ENCODE measurements at regions not wholly inside any gene's neighbourhood (a gene's known extent, or its start where the extent isn't known, plus 50 kb on each side); places are given as distances from the start of the nearest gene placed in this dataset.

- DNase-seq (ENCODE audit: low read depth in 2 of 2), result no peak
These were observed 238.5 kb upstream of the KCNMB2 start for GRCh38 chr3:178297740-178298139.

GRCh38 chr3:178300441-178300959 lies 235.7 kb upstream of the KCNMB2 start:
- no peak for DNase-seq (ENCODE audit: low read depth in 2 of 2)

DNA sequence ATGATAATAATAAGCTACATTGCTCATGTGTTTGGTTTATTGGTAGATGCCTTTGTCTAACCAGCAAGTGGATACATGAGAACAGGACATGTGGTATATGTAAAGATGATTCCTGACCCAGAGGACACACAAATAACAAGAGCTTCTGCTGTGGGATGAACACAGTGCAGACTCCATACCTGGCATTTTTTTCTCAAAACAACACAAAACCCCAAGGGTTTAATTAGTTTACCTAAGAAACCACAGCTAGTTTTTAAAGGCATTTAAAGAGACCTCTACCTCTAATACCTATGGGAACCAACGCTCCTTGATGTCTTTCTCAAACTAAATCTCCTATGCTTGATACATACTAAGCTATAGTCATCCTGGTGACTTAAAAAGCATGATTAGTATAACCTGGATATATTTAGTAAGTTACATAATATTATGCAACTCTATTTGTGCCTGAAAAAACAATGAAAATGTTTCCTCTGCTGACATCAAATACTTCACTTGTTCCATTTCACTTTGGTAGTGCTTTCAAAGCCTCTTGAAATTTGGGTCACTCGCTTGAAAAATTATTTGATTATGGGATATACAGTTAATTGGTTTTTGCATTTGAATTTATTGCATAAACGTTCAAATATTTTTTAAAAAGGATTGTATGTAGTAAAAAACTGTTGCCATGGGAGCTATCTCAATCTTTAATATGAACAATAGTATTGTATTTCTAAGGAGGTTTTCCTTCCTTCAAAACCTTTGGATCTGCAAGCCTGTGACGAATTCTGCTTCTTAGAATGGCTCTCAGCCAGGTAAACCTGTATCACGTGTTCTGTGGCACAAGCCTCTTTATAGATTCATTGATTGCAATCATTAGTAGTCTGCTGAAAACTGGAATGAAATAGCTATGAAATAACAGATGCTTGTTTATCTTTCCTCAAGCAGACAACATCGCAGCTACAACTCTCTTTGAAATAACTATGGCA lies 233.0 kb upstream of the KCNMB2 start:
- DNase-seq (ENCODE audit: low read depth in 2 of 2), result no peak

DNA sequence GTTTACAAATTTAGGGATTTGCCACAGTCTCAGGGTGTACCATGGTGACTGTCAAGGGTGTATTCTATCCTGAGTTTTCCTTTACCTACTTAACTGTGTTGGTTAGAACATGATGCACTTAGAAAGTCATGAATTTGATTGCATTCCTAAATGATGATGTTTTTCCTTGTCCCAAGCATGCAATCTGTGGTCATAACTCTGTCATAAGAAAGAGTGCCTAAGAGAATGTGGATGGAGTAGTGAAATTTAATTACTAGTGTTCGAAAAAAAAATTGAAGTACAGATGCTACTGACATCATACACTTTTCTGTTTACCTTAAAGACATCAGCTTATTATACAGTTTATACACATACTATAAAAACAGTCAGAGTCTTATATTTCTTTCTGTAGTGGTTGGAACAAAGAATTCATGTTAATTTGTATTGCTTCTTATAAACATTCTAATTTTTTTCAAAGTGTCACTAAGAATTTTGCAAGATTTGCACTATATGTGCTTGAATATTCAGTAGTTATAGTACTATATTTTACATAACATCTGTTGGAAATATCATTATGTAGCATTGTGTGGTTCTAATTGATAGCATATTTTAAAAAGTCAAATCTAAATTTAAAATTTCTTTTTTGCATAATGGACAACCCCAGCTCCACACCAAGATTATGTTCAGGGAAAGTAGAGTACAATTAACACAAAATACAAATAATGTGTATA lies 231.3 kb upstream of the KCNMB2 start:
- no peak for DNase-seq (ENCODE audit: low read depth in 2 of 2)

DNA sequence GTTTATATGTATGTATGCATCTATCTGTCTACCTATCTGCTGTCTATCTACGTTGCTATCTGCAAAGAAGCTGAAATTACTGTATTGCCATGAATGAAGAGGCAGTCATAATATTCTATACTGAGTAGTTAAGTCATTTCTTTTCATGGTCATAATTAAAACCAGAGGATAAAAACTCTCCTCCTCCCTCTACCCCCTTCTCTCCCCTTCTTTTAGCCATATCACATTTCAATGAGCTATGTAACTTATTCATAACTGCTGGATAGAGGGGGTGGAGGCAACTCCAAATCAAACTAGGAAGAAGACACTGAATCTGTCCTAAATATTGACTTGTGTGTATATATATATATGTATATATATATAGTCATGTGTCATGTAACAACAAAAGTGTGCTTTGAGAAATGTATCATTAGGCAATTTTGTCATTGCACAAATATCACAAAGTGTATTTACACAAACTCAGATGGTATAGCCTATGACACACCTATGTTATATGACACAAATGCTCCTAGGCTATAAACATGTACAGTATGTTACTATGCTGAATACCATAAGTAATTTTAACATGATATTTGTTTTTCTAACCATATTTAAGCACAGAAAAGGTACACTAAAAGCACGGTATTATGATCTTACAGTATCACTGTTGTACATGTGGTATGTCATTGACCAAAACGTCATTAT lies 229.7 kb upstream of the KCNMB2 start:
- no peak for DNase-seq (ENCODE audit: low read depth in 2 of 2)

DNA sequence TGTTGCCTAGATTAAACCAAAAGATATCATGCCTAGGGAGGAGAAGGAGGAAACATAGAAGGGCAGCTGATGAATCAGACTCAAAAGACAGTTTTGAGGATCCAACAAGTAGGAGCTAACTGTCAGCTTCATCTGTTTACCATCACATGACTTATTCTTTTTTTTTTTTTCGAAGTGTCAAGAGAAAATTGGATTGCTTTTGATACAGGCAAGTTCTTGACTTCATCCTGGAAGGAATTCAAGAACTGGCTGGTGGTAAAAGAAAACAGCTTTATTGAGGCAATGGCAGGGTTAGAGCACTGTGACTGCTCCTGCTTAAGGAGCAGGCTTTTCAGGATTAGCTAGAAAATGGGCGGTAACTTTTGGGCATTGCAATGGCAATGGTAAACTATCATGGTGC lies 227.5 kb upstream of the KCNMB2 start:
- DNase-seq (ENCODE audit: low read depth in 2 of 2), result no peak

DNA sequence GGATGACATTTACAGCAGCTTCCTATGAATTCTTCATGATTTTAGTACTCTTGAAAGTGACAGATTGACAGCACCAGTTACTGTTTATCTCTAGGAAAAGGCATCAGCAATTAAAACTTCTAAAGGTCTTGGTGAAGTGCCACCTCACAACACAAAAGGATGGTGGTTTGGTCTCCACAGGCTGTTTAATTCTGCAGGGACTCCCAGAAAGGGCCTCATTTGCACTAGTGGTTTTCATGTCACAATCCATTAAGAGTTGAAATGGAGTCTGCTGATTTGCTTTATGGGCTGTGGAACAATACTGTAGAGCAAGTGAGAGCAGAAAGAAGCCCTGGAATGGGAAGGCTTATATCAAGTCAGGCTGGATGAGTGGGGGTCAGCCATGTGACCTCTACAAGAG lies 225.3 kb upstream of the KCNMB2 start:
- DNase-seq (ENCODE audit: low read depth in 2 of 2), result no peak

- DNase-seq (ENCODE audit: low read depth in 2 of 2), result no peak
These were observed 222.5 kb upstream of the KCNMB2 start for GRCh38 chr3:178313716-178314115.

DNA sequence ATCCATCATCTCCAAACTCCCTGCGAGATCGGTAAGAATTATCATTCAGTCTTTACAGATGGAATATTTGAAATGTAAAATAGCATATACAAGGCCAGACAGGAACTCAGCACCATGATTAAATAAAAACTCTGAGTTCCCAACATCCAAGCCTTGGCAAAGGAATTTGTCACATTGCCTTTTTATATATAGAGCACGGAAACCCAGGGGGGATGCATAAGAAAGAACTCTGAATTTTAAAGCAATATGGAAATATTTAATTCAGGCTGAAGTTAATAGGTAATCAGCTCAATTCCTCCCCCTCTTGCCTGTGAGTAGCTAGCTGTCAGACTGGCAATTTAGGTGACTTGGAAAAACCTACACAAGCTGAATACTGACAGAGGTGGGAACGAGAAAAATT lies 217.9 kb upstream of the KCNMB2 start:
- no peak for DNase-seq (ENCODE audit: low read depth in 2 of 2)

DNA sequence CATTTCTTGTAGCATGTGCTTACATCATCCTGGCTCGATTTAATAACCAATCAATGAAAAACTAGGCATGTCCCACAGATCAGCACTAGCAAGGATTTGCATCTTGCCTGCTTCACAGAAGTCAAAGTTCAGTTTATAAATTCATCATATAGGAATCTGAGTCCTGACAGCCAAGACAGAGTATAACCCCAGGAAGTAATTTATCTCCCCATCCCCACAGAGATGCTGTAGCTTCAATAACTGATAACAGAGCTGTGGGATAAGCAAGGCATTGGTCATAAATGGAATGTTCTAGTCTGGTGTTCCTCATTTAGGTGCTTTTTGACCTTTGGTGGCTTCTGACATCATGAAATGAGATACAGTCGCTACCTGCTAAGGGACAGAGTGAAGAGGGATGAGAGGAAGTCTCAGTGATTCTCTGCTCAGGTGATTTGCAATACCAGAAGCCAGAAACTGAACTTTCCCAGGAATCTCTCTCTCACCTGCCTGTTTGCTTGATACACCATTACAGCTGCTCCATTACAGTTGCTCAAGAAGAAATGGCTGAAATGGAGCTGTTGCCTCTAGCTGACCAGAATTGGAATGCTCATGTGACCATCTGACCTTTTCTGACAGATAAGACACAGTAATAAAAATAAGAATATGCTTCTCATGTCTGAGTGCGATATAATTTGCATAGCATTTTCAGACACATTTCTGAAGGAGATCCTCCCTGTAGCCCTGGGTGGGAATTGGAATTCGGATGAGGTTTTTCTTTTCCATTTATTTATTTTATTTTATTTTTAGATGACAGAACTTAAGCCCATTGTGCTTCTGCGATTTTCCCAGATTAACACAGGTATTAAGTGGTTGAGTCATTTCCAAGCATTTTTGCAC lies 217.1 kb upstream of the KCNMB2 start:
- no peak for DNase-seq (ENCODE audit: low read depth in 2 of 2)

DNA sequence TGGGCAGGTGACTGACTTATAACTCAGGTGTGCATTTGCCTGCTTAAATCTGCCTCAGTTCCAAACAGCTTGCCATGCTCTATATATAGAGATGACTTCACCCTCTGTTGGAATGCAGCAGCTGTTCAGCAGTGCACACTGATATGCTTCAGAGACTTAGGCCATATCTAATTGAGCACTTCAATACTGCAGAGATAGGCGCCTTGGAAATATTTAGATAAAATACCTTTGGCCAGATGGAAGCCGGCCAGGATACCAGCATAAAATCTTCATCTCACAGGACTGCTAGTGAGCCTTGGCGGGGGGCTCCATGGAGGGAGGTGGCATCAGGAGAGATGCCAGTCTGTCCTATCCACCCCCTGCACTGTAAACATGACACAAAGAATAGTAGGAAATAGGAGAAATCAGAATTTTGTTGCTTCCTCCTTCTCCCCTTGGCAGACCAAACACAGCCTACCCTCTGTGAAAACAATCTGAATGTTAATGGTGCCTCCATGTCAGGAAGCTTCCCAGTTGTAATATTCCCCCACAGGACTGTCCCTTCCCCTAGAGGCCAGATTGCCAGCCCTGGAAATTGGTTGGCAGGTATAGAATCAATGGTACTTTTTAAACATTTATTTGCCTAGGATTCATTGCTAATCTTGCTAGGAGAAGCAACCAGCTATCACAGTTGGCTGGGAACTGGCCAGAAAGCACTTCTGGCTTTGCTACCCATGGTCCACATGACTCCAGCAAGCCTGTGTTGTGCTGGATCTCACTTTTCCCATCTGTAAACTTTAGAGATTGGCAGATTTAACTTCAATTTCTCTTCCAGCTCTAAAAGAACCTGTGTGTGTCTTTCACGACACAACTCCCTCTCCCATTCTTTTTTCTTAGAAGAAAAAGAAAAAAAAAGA lies 215.5 kb upstream of the KCNMB2 start:
- no peak for DNase-seq (ENCODE audit: low read depth in 2 of 2)

GRCh38 chr3:178324356-178324755 lies 211.9 kb upstream of the KCNMB2 start:
- no peak for DNase-seq (ENCODE audit: low read depth in 2 of 2)

DNA sequence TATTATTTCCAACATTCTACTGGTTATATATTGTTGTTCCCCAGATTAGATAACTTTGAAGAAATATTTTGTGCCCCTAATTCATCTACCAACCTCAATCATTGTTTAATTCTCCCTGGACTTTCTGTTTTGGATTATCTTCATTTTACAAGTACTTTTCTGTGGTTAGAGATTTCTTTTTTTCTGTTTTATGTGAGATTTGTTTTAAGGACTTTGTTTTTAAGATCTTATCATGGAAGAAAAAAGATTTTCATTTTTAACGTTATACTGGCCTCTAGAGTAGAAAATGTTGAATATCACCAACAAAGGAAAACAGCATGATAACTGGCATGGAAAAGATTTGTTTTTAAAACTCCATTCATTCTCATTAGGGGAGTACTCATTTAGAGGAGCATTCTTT lies 210.9 kb upstream of the KCNMB2 start:
- no peak for DNase-seq (ENCODE audit: low read depth in 2 of 2)

DNA sequence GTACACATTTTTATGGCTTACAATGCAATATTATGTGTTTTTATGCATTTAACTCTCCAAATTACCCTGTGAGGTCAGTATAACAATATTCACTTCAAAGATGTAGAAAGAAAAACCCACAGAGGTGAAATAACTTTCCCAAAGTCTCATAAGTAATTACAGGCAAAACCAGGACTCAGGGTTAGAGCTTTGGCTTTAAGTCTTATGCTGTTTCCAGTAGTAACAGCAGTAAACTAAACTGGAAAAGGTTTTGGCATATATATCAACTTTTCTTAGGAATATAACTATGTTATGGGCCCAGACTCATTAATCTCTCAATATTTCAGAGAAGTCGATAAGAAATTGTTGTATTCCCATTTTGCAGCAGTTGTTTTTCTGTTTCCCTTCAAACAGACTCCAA lies 206.3 kb upstream of the KCNMB2 start:
- DNase-seq (ENCODE audit: low read depth in 2 of 2), result no peak

DNA sequence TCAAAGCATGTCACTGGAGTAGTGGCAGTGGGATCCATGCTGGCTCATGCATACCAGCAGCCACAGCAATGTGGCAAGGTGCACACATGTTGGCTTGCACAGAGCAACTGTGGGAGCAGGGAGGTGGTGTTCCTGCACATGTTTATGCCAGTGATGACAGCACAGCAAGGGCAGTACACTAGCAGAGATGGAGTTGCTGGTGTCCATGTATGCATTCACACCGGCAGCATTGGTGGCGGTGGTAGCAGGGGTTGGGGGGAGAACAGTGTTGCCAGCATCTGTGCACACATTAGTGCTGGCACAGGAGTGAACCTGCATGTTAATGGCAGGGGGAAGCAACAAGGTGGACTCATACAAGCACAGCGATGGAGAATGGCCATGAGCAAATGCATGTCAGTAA lies 202.0 kb upstream of the KCNMB2 start:
- no peak for DNase-seq (ENCODE audit: low read depth in 2 of 2)

GRCh38 chr3:178336336-178336735 lies 199.9 kb upstream of the KCNMB2 start:
- no peak for DNase-seq (ENCODE audit: low read depth in 2 of 2)

GRCh38 chr3:178340506-178340905 lies 195.7 kb upstream of the KCNMB2 start:
- DNase-seq (ENCODE audit: low read depth in 2 of 2), result no peak

DNA sequence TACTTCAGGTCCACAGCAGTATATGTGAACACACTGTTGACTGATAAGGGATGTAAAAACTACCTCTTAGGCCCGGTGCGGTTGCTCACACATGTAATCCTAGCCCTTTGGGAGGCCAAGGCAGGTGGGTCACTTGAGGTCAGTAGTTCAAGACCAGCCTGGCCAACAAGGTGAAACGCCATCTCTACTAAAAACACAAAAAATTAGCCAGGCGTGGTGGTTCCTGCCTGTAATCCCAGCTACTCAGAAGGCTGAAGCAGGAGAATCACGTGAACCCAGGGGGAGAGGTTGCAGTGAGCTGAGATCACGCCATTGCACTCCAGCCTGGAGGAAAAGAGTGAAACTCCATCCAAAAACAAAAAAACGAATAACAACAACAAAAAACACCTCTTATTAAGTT lies 194.6 kb upstream of the KCNMB2 start:
- no peak for DNase-seq (ENCODE audit: low read depth in 2 of 2)

- DNase-seq (ENCODE audit: low read depth in 2 of 2), result no peak
These were observed 194.1 kb upstream of the KCNMB2 start for GRCh38 chr3:178342111-178342510.

- DNase-seq (ENCODE audit: low read depth in 2 of 2), result no peak
These were observed 192.7 kb upstream of the KCNMB2 start for GRCh38 chr3:178343433-178344038.

All from activated CD4-positive, alpha-beta T cell treated with anti-CD3 and anti-CD28 coated beads for 24 hours (primary cell).